ENCODE measurements at regions not wholly inside any gene's neighbourhood (a gene's known extent, or its start where the extent isn't known, plus 50 kb on each side); places are given as distances from the start of the nearest gene placed in this dataset.

- Histone ChIP-seq H3K4me3 (peak overlapping the region; percentile 6; the same call in 1 of the 2 replicates), H3K9me1 (ENCODE audit: control insufficient read depth, insufficient read depth, low read length) (no peaks in the 10 kb centered on the region), H3K79me2 (ENCODE audit: control insufficient read depth, insufficient read depth, low read length) (peaks cover 51% of the 10 kb centered on the region), H3K27me3 (ENCODE audit: control insufficient read depth in 2 of 2, insufficient read depth in 2 of 2, low read length in 2 of 2) (no peaks in the 10 kb centered on the region), H2AFZ (ENCODE audit: low read depth, low read length) (no peak overlapping the region), H3K27ac (ENCODE audit: extremely low read depth, low read depth, low read length) (peak overlapping the region; percentile 55; the same call in 2 of the 3 replicates), H3K4me1 (replicated peaks in 1 of 2; ENCODE audit: control insufficient read depth in 2 of 2, insufficient read depth in 2 of 2, low read length in 2 of 2) (peaks cover 0 to 2% of the 10 kb centered on the region in 2 experiments; a peak in 1 of 5 replicates), H4K20me1 (replicated peaks; ENCODE audit: control insufficient read depth, insufficient read depth, low read length) (no peaks in the 10 kb centered on the region), H3K9ac (ENCODE audit: insufficient read depth in 1 of 2, low read depth in 2 of 2, low read length in 2 of 2) (peak overlapping the region in 1 of 2 experiments; percentile 46; a peak in 2 of 4 replicates), H3K4me2 (ENCODE audit: insufficient read depth, low read length) (peak overlapping the region; percentile 0; the same call in 1 of the 2 replicates), H3K36me3 (ENCODE audit: control insufficient read depth, insufficient read depth, low read length) (no peaks in the 10 kb centered on the region), H3K9me3 (replicated peaks; ENCODE audit: control insufficient read depth, insufficient read depth, low read depth, low read length) (no peaks in the 10 kb centered on the region)
- intact Hi-C loops (cut with micrococcal nuclease): no loop called here
- WGBS (ENCODE audit: insufficient coverage, low coverage, missing lambda C conversion rate): 27% methylated on average over 1 of the region's 1 CpG
- ATAC-seq (no peak), FAIRE-seq (no peak), DNase-seq (ENCODE audit: extremely low read depth in 1 of 4, low spot score in 3 of 4) (no peak)
- no TSS peak for BruUV-seq (replicated peaks)
- TF ChIP-seq, protein P1, sequence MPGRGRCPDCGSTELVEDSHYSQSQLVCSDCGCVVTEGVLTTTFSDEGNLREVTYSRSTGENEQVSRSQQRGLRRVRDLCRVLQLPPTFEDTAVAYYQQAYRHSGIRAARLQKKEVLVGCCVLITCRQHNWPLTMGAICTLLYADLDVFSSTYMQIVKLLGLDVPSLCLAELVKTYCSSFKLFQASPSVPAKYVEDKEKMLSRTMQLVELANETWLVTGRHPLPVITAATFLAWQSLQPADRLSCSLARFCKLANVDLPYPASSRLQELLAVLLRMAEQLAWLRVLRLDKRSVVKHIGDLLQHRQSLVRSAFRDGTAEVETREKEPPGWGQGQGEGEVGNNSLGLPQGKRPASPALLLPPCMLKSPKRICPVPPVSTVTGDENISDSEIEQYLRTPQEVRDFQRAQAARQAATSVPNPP (IDR thresholded peaks at IDR 0.05; ENCODE audit: borderline replicate concordance, insufficient read depth, insufficient read length): no peak
- ChIA-PET CTCF (ENCODE audit: low intra/inter-chr PET ratio) (no interaction called here), POLR2A (no interaction called here)
- in situ Hi-C loops (cut with MboI): no loop called here
These were observed 1054.7 kb upstream of the TMPRSS15 start for GRCh38 chr21:19458295-19458694.

- H3K27ac ChIP-seq (ENCODE audit: extremely low read depth, low read depth, low read length): peak overlapping the region; percentile 64
- 0 out of 2 replicates have a peak, but pooled peaks have one; percentile 28 for TF ChIP-seq DPF2 (IDR thresholded peaks at IDR 0.05)
- TF ChIP-seq PRMT5 (CRISPR knock-in tag; IDR thresholded peaks at IDR 0.05): no peak
- FAIRE-seq (peak; percentile 67), ATAC-seq (peak; percentile 75), DNase-seq (ENCODE audit: extremely low read depth in 1 of 4, low spot score in 3 of 4) (peak in 2 of 4 experiments; percentile 11 to 47)
- H3K36me3 ChIP-seq (ENCODE audit: control insufficient read depth, insufficient read depth, low read length): no peaks in the 10 kb centered on the region
- H3K4me3 ChIP-seq: no peak overlapping the region
- intact Hi-C loops (cut with micrococcal nuclease) (no loop called here), in situ Hi-C loops (cut with MboI) (no loop called here)
- no peaks in the 10 kb centered on the region for H4K20me1 ChIP-seq (replicated peaks; ENCODE audit: control insufficient read depth, insufficient read depth, low read length)
- no peaks in the 10 kb centered on the region; a peak in 1 of 5 replicates for H3K4me1 ChIP-seq (replicated peaks in 1 of 2; ENCODE audit: control insufficient read depth in 2 of 2, insufficient read depth in 2 of 2, low read length in 2 of 2)
- no peaks in the 10 kb centered on the region for H3K9me1 ChIP-seq (ENCODE audit: control insufficient read depth, insufficient read depth, low read length)
- 5% methylated on average over 8 of the region's 8 CpGs for WGBS (ENCODE audit: insufficient coverage, low coverage, missing lambda C conversion rate)
- ChIA-PET POLR2A (no interaction called here), CTCF (ENCODE audit: low intra/inter-chr PET ratio) (no interaction called here)
- peak overlapping the region; percentile 57 for H3K4me2 ChIP-seq (ENCODE audit: insufficient read depth, low read length)
- H3K9me3 ChIP-seq (replicated peaks; ENCODE audit: control insufficient read depth, insufficient read depth, low read depth, low read length): no peaks in the 10 kb centered on the region
- peak overlapping the region in 1 of 2 experiments; percentile 22; a peak in 1 of 4 replicates for H3K9ac ChIP-seq (ENCODE audit: insufficient read depth in 1 of 2, low read depth in 2 of 2, low read length in 2 of 2)
- H2AFZ ChIP-seq (ENCODE audit: low read depth, low read length): no peak overlapping the region
- no TSS peak for BruUV-seq (replicated peaks)
- no peaks in the 10 kb centered on the region for H3K27me3 ChIP-seq (ENCODE audit: control insufficient read depth in 2 of 2, insufficient read depth in 2 of 2, low read length in 2 of 2)
- peaks cover 50% of the 10 kb centered on the region for H3K79me2 ChIP-seq (ENCODE audit: control insufficient read depth, insufficient read depth, low read length)
These were observed 1058.1 kb upstream of the TMPRSS15 start for GRCh38 chr21:19461481-19462205.

Data from K562 (cell line).